ELR (cell line): ENCODE measurements at regions not wholly inside any gene's neighbourhood (a gene's known extent, or its start where the extent isn't known, plus 50 kb on each side); places are given as distances from the start of the nearest gene placed in this dataset.
"Not testable (repeated sequence)": the region's sequence is repeated elsewhere in the genome, so short reads cannot be mapped to it uniquely, and the experiment has no call there.

ENCODE experiments used
- DNase-seq: peaks from one replicate; pipeline ENCODE4 v3.0.0-alpha.2; 2015; ENCODE audit warnings: low read depth

- DNase-seq: not testable (repeated sequence)
Observed at GRCh38 chr13:70511861-70512417, 403.7 kb upstream of the KLHL1 start.

- DNase-seq: no peak
Observed at GRCh38 chr13:70505809-70506208, 397.6 kb upstream of the KLHL1 start.

DNA sequence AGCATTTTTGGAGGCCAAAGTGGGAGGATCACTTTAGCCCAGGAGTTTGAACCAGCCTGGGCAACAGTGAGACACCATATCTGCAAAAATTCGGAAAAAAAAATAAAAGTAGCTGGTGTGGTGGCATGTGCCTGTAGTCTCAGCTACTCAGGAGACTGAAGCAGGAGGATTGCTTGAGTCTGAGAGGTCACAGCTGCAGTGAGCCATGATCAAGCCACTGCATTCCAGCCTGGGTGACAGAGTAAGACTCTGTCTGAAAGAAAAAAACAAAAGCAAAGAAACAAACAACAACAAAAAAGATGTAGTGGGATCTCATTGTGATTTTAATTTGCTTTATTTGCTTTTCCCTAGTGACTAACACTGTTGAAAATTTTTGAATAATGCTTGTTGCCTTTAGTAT is 394.7 kb upstream of the KLHL1 start:
- DNase-seq: no peak

DNA sequence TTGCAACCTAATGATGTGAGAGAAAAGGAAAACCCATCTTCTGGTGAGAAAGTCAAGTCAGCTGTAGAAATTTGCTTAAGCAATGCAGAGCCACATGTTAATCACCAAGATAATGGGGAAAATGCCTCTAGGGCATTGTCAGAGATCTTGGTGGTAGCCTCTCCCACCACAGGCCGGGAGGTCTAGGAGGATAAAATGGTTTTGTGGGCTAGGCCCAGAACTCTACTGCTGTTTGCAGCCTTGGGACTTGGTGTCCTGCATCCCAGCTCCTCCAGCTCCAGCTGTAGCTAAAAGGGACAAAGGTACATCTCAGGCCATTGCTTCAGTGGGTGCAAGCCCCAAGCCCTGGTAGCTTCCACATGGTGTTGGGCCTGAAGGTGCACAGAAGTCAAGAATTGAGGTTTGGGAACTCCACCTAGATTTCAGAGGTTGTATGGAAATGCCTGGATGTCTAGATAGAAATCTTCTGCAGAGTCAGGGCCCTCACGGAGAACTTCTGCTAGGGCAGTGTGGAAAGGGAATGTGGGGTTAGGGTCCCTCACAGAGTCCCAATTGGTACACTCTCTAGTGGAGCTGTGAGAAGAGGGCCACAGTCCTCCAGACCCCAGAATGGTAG is 382.2 kb upstream of the KLHL1 start:
- no peak for DNase-seq

DNA sequence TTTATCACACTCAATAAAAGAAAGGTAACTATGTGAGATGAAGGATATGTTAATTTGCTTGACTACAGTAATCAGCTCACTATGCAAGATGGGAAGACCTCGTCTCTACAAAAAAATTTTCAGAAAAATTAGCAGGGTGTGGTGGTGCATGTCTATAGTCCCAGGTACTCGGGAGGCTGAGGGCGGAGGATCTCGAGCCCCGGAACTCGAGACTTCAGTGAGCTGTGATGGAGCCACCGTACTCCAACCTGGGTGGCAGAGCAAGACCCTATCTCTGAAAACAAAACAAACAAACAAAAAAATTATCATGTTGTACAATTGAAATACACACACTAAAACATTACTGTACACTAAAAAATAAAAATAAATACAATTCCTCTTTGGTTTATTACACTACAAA is 376.7 kb upstream of the KLHL1 start:
- DNase-seq: no peak

DNA sequence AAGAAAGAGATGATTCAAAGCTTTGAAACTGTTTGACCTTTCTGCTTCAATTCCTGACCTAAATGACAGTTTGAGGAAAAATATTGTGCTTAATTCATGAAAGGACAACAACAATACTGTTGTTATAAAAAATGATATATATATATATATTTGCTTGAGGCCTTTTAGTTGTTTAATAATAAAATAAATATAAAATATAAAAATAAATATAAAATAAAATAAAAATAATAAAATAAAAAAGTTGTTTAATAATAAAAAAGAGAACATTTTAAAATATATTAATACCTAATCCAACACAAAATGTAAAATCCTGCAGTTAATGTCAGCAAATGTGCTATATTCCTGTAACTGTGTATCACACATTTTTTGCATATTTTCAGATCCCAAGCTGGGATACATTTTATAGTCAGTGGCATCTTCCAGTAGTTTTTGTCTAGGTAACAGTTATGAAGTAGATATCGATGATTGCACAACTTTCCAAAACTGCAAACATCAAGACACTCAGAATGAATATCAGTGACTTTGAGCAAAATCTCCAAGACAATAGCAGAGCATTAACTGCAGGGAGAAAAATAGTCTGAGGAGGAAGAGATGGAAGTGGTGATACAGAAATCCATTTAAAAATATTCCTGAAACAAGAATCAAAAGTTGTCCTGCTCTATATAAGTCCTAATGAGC is 375.5 kb upstream of the KLHL1 start:
- no peak for DNase-seq

GRCh38 chr13:70473907-70474306 is 365.7 kb upstream of the KLHL1 start:
- no peak for DNase-seq

DNA sequence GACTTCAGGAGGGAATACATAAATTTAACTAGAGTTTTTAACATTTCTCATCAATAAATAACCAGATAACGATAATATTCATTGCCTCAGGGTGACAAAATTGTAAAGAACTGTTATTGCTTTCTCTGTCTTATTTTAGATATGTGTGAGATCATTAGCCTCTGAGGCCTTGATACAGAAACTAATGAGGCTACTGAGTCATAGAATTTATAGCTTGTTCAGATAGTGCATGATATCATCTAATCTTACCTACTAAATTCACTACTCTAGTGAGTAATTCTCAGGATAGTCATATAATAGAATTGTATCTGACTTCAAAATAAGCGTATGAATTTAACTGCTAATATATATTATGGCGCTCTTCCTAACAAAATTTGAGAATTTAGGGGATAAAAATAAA is 360.8 kb upstream of the KLHL1 start:
- DNase-seq: no peak

GRCh38 chr13:70457474-70457873 is 349.2 kb upstream of the KLHL1 start:
- DNase-seq: peak; percentile 32

- DNase-seq: no peak
Observed at GRCh38 chr13:70448820-70449219, 340.6 kb upstream of the KLHL1 start.

DNA sequence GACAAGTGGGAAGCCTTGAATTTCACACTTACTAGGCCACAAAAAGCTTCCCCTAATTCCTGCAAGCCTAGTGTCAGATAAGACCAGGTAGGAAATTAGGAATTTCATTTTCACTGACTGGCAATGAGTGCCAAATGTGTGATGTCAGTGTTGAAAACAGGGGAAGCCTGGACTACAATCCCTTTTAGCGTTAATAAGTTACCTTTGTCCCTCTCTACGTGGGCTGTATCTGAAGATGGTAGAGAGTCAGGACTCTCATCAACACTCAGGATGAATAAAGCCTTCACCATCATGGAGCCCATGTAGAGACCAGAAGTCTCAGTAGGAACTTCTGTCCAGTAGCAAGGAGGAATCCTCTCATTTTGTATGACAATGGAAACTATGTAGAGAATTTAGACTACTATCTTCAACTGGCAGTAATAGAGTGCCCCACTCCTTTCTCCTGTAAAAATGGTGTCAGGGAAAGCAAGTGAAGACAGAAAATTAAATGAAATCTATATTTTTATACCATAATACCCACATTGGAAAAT is 324.1 kb upstream of the KLHL1 start:
- DNase-seq: no peak

GRCh38 chr13:70430256-70430655 is 322.0 kb upstream of the KLHL1 start:
- peak; percentile 31 for DNase-seq

GRCh38 chr13:70424928-70425327 is 316.7 kb upstream of the KLHL1 start:
- no peak for DNase-seq

- DNase-seq: no peak
Observed at GRCh38 chr13:70424428-70424827, 316.2 kb upstream of the KLHL1 start.

DNA sequence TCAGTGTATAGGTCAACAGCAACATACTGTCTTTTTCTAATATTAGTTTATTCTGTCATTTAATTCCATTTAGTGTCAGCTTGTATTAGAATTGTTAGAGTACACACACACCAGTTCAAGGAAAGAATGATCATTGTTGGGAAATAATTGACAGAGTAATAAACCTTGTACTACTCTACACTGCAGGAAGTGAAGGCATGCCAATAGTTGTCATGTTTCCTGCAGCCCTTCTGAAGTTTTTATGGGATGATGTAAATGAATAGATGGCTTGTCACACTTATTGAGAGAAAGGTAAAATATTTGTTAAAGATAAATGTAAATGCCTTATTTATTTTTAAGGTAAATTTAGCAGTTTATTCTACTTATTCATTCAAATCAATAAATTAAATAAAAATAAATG is 306.9 kb upstream of the KLHL1 start:
- no peak for DNase-seq

DNA sequence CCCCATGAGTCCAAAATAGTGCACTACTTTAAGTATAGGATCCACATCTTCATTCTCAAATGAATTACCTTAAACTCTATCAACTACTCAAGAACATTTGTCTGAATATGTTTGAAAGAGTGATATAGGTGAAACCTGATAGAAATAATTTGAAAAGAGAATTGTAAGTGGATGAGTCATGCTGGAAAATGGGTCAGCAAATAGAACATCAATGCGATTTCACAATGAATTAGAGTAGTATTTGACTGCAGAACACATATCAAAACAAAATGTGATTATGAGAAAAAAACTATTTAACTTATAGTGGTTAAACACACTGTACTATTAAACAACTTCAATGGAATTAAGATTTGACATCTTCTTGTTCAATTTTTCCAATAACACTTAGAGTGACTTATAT is 300.6 kb upstream of the KLHL1 start:
- DNase-seq: peak; percentile 9

DNA sequence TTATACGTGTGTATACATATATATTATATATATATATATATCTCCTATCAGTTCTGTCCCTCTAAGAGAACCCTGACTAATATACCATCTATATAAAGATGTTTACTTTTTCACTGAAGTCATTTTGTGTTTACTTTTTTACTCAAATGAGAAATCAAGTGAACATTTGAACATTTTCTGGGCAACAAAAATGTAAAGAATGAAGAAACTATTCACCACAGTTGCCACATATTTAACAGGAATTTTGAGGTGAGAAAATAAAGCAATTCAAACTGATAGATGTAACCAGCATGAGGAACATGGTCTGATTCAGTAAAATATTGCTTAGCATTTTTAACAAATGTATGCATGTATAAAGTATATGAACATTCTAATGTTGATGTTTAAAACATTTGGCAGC is 299.2 kb upstream of the KLHL1 start:
- no peak for DNase-seq

GRCh38 chr13:70405266-70405665 is 297.0 kb upstream of the KLHL1 start:
- DNase-seq: no peak

- no peak for DNase-seq
Observed at GRCh38 chr13:70394031-70394548, 285.8 kb upstream of the KLHL1 start.

DNA sequence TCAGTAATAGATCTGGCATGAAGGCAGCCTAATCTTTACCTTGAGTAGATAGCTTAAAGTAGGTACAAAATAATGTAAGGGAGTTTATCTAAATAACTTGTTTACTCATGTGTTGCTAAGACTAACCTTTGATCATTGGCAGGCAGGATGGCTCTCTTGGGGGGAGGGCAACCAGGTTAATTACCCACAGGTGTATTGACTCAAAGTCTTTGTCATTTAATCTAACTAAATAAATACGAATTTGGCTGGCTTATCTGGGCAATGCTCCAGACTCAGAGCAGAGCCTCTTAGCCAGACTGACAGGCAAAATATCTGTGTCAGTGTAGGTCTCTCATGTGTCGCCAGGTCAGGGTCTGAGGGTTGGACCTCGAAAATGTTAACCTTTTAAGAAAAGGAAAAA is 283.4 kb upstream of the KLHL1 start:
- DNase-seq: no peak

DNA sequence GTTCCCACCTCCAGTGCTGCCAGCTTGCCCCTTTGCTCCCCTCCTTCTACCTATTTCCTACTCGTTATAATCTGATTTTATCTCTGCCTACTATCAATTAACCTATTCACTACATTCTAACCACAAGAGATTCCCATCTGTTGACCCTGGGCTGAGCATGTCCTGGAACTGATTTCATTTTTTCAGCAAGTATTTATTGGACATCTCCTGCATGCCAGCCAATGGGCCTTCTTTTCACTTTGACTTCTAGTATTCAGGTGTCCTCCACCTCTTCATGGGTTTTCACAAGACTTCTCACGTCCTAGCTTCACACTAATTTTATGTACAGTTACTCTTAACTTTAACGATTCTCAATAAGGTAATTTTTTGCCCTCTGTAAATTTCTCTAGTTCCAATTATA is 282.7 kb upstream of the KLHL1 start:
- DNase-seq: no peak

- no peak for DNase-seq
Observed at GRCh38 chr13:70390064-70390463, 281.8 kb upstream of the KLHL1 start.

DNA sequence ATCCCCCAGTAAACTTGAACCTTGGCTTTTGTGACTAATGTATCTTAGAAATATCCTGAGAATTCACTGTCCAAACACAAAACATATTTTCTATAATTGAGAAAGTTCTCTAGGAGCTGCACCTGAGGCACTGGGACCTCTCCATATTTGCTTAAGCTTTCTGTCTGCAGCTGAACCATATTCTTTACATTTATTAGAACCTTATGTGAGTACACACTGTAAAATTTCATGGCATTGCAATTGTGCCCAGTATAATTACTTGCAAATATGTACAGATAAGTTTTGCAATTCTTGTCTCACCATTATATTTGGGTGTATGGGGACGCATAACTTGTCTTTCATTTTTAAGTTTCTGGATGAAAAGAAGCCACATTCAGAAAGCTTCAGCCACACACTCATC is 280.7 kb upstream of the KLHL1 start:
- DNase-seq: no peak
